Ovary (tissue), 3 donors: ENCODE measurements at regions not wholly inside any gene's neighbourhood (a gene's known extent, or its start where the extent isn't known, plus 50 kb on each side); places are given as distances from the start of the nearest gene placed in this dataset.

Experiments used
- CTCF ChIP-seq, 3 donors: fragments of 450-650 bp in 2 of 3; fragments of 200-600 bp in 1 of 3; IDR thresholded peaks; one replicate each; pipeline versions ENCODE4 v1.5.1 to v1.8.0; 2016 to 2022; ENCODE audit warnings: antibody characterized with exemption in 3 of 3, mild to moderate bottlenecking in 1 of 3
- POLR2A ChIP-seq: fragments of 450-650 bp; IDR thresholded peaks from one replicate; pipeline ENCODE4 v1.6.1; 2017; ENCODE audit warnings: antibody characterized with exemption, mild to moderate bottlenecking, moderate library complexity
- donor health status: DM: no; HTN: no; CAD: no.

- TF ChIP-seq CTCF (IDR thresholded peaks at IDR 0.05) (no peak), POLR2A (no peak)
These were observed 338.1 kb upstream of the NCKAP5 start for GRCh38 chr2:133906396-133906795.
